PC-9 (cell line): ENCODE measurements at regions not wholly inside any gene's neighbourhood (a gene's known extent, or its start where the extent isn't known, plus 50 kb on each side); places are given as distances from the start of the nearest gene placed in this dataset.

Source experiments
- BruUV-seq: library from RNA; stranded (reverse); fragments of 400-500 nt; replicated peaks from 2 replicates; lab custom pipeline; 2021; lab: Mats Ljungman, UMichigan
- CTCF ChIA-PET: fragments of 300-600 bp; sonication (Branson Sonifier 250); formaldehyde crosslinking; loops from one replicate; lab custom pipeline; 2022; ENCODE audit warnings: antibody characterized with exemption; lab: Charles Lee
- POLR2A ChIA-PET: fragments of 300-600 bp; sonication (Branson Sonifier 250); formaldehyde crosslinking; loops from one replicate; lab custom pipeline; 2022; ENCODE audit warnings: antibody characterized with exemption; ENCODE audit not compliant: unreplicated experiment; lab: Charles Lee
- DNase-seq, 2 experiments: peaks; one replicate each; pipeline versions ENCODE4 v3.0.0 to v3.0.0-alpha.2; 2015 to 2022; ENCODE audit warnings: mixed read lengths in 1 of 2
- H2AFZ ChIP-seq: fragments of 200-600 bp; sonication (generic); 2 replicates; pipeline ENCODE4 v1.8.1; 2017; ENCODE audit warnings: antibody characterized with exemption
- H3F3A ChIP-seq: fragments of 200-600 bp; sonication (generic); 2 replicates; pipeline ENCODE4 v1.8.1; 2017; ENCODE audit warnings: antibody characterized with exemption, mild to moderate bottlenecking, low read depth; ENCODE audit not compliant: insufficient read depth
- H3K27ac ChIP-seq: fragments of 200-600 bp; sonication (generic); 2 replicates; pipeline ENCODE4 v1.6.1; 2016; ENCODE audit warnings: mixed run types
- H3K27me3 ChIP-seq: fragments of 200-600 bp; sonication (generic); 2 replicates; pipeline ENCODE4 v1.6.1; 2016; ENCODE audit warnings: low read depth, mixed run types; ENCODE audit not compliant: insufficient read depth
- H3K36me3 ChIP-seq: fragments of 200-600 bp; sonication (generic); 2 replicates; pipeline ENCODE4 v1.6.1; 2016; ENCODE audit warnings: low read depth, mixed run types
- H3K4me1 ChIP-seq: fragments of 200-600 bp; sonication (generic); replicated peaks from 2 replicates; pipeline ENCODE4 v1.6.1; 2016; ENCODE audit warnings: mixed run types; ENCODE audit not compliant: insufficient read depth
- H3K4me2 ChIP-seq: fragments of 200-600 bp; sonication (generic); 2 replicates; pipeline ENCODE4 v1.6.1; 2017; ENCODE audit warnings: mixed run types
- H3K4me3 ChIP-seq: fragments of 200-600 bp; sonication (generic); 2 replicates; pipeline ENCODE4 v1.6.1; 2016; ENCODE audit warnings: mixed run types
- H3K79me2 ChIP-seq: fragments of 200-600 bp; sonication (generic); 2 replicates; pipeline ENCODE4 v1.6.1; 2017; ENCODE audit warnings: low read depth, mixed run types
- H3K9me2 ChIP-seq: fragments of 200-600 bp; sonication (generic); 2 replicates; pipeline ENCODE4 v1.8.1; 2017; ENCODE audit warnings: mild to moderate bottlenecking; ENCODE audit not compliant: insufficient read depth
- H3K9me3 ChIP-seq: fragments of 200-600 bp; sonication (generic); 2 replicates; pipeline ENCODE4 v1.8.1; 2016; ENCODE audit warnings: low read depth; ENCODE audit not compliant: insufficient read depth
- H4K20me1 ChIP-seq: fragments of 200-600 bp; sonication (generic); 2 replicates; pipeline ENCODE4 v1.8.1; 2017; ENCODE audit not compliant: insufficient read depth
- EZH2 ChIP-seq: fragments of 200-600 bp; sonication (generic); IDR thresholded peaks from 2 replicates; pipeline ENCODE4 v1.8.0; 2017; ENCODE audit warnings: antibody characterized with exemption, low read depth
- intact Hi-C: fragments of 100-400 bp; cut with micrococcal nuclease; formaldehyde crosslinking; loops from one replicate; pipeline ENCODE4 v1.10.0; 2022; ENCODE audit not compliant: unreplicated experiment
- TF ChIP-seq, protein P1 (sequence below): fragments of 200-600 bp; sonication (generic); conservative IDR thresholded peaks from 2 replicates; pipeline ENCODE4 v1.6.1; 2017; ENCODE audit warnings: mixed run types, antibody characterized with exemption, mild to moderate bottlenecking, moderate library complexity

GRCh38 chr6:44705596-44705995 lies 318.1 kb downstream of the CDC5L start:
- BruUV-seq: no TSS peak
- Histone ChIP-seq H3F3A (no peaks in the 10 kb centered on the region), H2AFZ (no peak overlapping the region), H3K4me2 (no peak overlapping the region), H3K9me3 (no peaks in the 10 kb centered on the region), H3K79me2 (no peaks in the 10 kb centered on the region), H3K4me1 (no peaks in the 10 kb centered on the region), H3K27ac (no peak overlapping the region), H3K27me3 (no peaks in the 10 kb centered on the region), H3K9me2 (no peaks in the 10 kb centered on the region), H3K4me3 (no peak overlapping the region), H3K36me3 (no peaks in the 10 kb centered on the region), H4K20me1 (no peaks in the 10 kb centered on the region)
- CTCF ChIA-PET: no interaction called here
- no peak for DNase-seq
- POLR2A ChIA-PET: interaction anchor here (0.7 kb wide), 1 partner anchor 33 kb away, joined by 4 read pairs; no protein-coding TSS in a partner anchor
- intact Hi-C loops: no loop called here
- TF ChIP-seq, protein P1, sequence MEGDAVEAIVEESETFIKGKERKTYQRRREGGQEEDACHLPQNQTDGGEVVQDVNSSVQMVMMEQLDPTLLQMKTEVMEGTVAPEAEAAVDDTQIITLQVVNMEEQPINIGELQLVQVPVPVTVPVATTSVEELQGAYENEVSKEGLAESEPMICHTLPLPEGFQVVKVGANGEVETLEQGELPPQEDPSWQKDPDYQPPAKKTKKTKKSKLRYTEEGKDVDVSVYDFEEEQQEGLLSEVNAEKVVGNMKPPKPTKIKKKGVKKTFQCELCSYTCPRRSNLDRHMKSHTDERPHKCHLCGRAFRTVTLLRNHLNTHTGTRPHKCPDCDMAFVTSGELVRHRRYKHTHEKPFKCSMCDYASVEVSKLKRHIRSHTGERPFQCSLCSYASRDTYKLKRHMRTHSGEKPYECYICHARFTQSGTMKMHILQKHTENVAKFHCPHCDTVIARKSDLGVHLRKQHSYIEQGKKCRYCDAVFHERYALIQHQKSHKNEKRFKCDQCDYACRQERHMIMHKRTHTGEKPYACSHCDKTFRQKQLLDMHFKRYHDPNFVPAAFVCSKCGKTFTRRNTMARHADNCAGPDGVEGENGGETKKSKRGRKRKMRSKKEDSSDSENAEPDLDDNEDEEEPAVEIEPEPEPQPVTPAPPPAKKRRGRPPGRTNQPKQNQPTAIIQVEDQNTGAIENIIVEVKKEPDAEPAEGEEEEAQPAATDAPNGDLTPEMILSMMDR: no peak

- TF ChIP-seq, protein P1: no peak
- TF ChIP-seq EZH2: no peak
- Histone ChIP-seq H3K27me3 (no peaks in the 10 kb centered on the region), H4K20me1 (no peaks in the 10 kb centered on the region), H3K4me2 (no peak overlapping the region), H3K79me2 (no peaks in the 10 kb centered on the region), H2AFZ (no peak overlapping the region), H3K4me1 (no peaks in the 10 kb centered on the region), H3K27ac (no peak overlapping the region), H3K36me3 (no peaks in the 10 kb centered on the region), H3F3A (no peaks in the 10 kb centered on the region), H3K9me3 (no peaks in the 10 kb centered on the region), H3K9me2 (no peaks in the 10 kb centered on the region), H3K4me3 (no peak overlapping the region)
- ChIA-PET CTCF (no interaction called here), POLR2A (interaction anchor here (0.7 kb wide), 1 partner anchor 33 kb away, joined by 4 read pairs; no protein-coding TSS in a partner anchor)
- no TSS peak for BruUV-seq
- DNase-seq: no peak
- intact Hi-C loops: no loop called here
Measured at GRCh38 chr6:44706011-44706410, 318.5 kb downstream of the CDC5L start.

DNA sequence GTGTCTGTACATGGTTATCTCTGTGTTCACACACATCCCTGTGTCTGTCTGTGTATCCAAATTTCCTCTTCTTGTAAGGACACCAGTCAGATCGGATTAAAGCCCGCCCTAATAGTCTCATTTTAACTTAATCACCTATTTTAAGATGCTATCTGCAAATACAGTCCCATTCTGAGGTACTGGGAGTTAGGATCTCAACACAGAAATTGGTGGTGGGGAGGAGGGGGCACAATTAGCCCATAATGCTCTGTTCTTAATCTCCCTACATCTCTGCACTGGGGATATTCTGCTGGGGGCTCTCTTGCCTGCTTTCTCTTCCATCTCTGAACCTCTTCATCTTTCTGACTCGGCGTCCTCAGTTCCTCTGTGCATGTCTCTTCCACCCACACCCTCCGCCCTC lies 320.7 kb downstream of the CDC5L start:
- no peaks in the 10 kb centered on the region for H3K4me1 ChIP-seq
- H4K20me1 ChIP-seq: no peaks in the 10 kb centered on the region
- TF ChIP-seq, protein P1: no peak
- no peak for TF ChIP-seq EZH2
- H2AFZ ChIP-seq: no peak overlapping the region
- ChIA-PET POLR2A (no interaction called here), CTCF (no interaction called here)
- H3K9me3 ChIP-seq: no peaks in the 10 kb centered on the region
- no peaks in the 10 kb centered on the region for H3K36me3 ChIP-seq
- H3K4me2 ChIP-seq: no peak overlapping the region
- no peaks in the 10 kb centered on the region for H3F3A ChIP-seq
- BruUV-seq: no TSS peak
- intact Hi-C loops: no loop called here
- H3K79me2 ChIP-seq: no peaks in the 10 kb centered on the region
- H3K9me2 ChIP-seq: no peaks in the 10 kb centered on the region
- no peak overlapping the region for H3K4me3 ChIP-seq
- H3K27me3 ChIP-seq: no peaks in the 10 kb centered on the region
- no peak for DNase-seq
- no peak overlapping the region for H3K27ac ChIP-seq
